ENCODE measurements at regions not wholly inside any gene's neighbourhood (a gene's known extent, or its start where the extent isn't known, plus 50 kb on each side); places are given as distances from the start of the nearest gene placed in this dataset.

DNA sequence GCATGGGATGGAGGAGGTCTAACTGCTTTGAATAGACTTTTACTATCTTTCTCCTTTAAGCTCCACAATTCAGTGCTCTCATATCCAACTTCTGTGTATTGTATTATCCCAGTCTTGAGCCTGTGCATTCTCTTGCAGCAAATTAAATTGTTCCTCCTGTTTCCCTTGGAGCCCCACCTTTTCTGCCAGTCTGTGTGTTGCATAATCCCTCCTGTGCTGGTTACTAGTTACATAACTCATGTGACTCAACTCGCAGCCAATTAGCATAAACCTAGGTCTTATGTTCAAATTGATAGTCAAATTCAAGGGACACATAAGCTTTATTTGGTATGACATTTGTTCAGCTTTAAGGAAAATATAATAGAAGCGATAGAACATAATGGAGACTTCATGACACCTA is 1863.5 kb downstream of the MRPL39 start:
- no peaks in the 10 kb centered on the region for H3K4me1 ChIP-seq (ENCODE audit: low read length)
- H4K20me1 ChIP-seq (ENCODE audit: insufficient read depth, low read length): no peaks in the 10 kb centered on the region
- TF ChIP-seq, protein P1, sequence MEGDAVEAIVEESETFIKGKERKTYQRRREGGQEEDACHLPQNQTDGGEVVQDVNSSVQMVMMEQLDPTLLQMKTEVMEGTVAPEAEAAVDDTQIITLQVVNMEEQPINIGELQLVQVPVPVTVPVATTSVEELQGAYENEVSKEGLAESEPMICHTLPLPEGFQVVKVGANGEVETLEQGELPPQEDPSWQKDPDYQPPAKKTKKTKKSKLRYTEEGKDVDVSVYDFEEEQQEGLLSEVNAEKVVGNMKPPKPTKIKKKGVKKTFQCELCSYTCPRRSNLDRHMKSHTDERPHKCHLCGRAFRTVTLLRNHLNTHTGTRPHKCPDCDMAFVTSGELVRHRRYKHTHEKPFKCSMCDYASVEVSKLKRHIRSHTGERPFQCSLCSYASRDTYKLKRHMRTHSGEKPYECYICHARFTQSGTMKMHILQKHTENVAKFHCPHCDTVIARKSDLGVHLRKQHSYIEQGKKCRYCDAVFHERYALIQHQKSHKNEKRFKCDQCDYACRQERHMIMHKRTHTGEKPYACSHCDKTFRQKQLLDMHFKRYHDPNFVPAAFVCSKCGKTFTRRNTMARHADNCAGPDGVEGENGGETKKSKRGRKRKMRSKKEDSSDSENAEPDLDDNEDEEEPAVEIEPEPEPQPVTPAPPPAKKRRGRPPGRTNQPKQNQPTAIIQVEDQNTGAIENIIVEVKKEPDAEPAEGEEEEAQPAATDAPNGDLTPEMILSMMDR (IDR thresholded peaks at IDR 0.05; ENCODE audit: low read depth, low read length): no peak
- no peak for TF ChIP-seq EZH2phosphoT487 (IDR thresholded peaks at IDR 0.05; ENCODE audit: low read depth)
- no peak overlapping the region for H3K27ac ChIP-seq (ENCODE audit: low read length)
- no peaks in the 10 kb centered on the region for H3K9me3 ChIP-seq (ENCODE audit: insufficient read depth, low read length)
- no peak overlapping the region for H2AFZ ChIP-seq (ENCODE audit: low read depth, low read length)
- no peak overlapping the region for H3K4me3 ChIP-seq (ENCODE audit: low read length)
- no peak overlapping the region for H3K4me2 ChIP-seq (ENCODE audit: low read length)
- no peaks in the 10 kb centered on the region for H3K27me3 ChIP-seq (ENCODE audit: low read depth, low read length)
- no peaks in the 10 kb centered on the region for H3K36me3 ChIP-seq (replicated peaks; ENCODE audit: low read depth, low read length)
- H3K79me2 ChIP-seq (ENCODE audit: low read length): no peaks in the 10 kb centered on the region
- no peak overlapping the region for H3K9ac ChIP-seq (ENCODE audit: low read length)

DNA sequence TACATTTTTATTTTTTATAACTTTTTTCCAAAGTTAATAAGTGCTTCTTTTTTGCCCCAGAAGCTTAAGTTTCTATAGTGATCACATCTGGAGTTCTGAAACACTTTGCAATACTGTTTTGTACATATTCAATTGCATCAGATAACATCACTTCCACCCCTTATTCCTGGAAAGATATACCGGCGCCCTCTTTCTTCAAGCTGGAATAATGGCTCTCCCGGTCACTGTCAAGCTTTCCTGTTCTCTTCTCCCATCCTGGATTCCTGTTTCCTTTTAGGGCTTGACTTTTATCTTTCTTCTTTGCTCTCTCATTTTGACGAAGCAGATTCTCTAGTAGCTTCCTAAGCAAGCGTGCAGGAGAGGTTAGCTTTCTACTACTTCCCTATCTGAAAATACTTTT is 1866.8 kb downstream of the MRPL39 start:
- Histone ChIP-seq H3K79me2 (ENCODE audit: low read length) (no peaks in the 10 kb centered on the region), H3K36me3 (replicated peaks; ENCODE audit: low read depth, low read length) (no peaks in the 10 kb centered on the region), H3K4me1 (ENCODE audit: low read length) (no peaks in the 10 kb centered on the region)

DNA sequence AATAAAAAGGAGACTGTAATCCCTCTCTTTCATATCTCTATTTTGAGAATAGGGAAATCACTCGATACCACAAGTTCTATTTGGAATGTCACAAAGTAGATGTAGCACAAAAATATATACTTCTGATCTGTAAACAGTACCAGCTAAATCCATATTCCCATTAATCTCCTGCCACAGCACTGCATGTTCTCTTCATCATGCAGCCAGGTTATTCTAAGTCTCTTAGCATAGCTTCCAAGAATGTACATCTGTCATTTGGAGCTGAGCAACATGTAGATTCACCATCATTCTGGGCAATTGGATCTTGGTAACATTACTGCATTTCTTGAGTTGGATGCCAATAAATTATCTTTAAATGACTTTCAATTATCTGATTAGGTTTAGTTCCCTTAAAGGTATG is 1874.5 kb downstream of the MRPL39 start:
- Histone ChIP-seq H4K20me1 (ENCODE audit: insufficient read depth, low read length) (no peaks in the 10 kb centered on the region), H3K27ac (ENCODE audit: low read length) (no peak overlapping the region), H3K4me1 (ENCODE audit: low read length) (no peaks in the 10 kb centered on the region), H3K36me3 (replicated peaks; ENCODE audit: low read depth, low read length) (no peaks in the 10 kb centered on the region), H2AFZ (ENCODE audit: low read depth, low read length) (no peak overlapping the region), H3K9ac (ENCODE audit: low read length) (no peak overlapping the region), H3K4me3 (ENCODE audit: low read length) (no peak overlapping the region), H3K9me3 (ENCODE audit: insufficient read depth, low read length) (no peaks in the 10 kb centered on the region), H3K79me2 (ENCODE audit: low read length) (no peaks in the 10 kb centered on the region), H3K4me2 (ENCODE audit: low read length) (no peak overlapping the region), H3K27me3 (ENCODE audit: low read depth, low read length) (no peaks in the 10 kb centered on the region)
- TF ChIP-seq EZH2phosphoT487 (IDR thresholded peaks at IDR 0.05; ENCODE audit: low read depth): no peak
- TF ChIP-seq, protein P1 (IDR thresholded peaks at IDR 0.05; ENCODE audit: low read depth, low read length): no peak

More for the DNA sequence above, 1866.8 kb downstream of the MRPL39 start:
- Histone ChIP-seq H3K9me3 (ENCODE audit: insufficient read depth, low read length) (no peaks in the 10 kb centered on the region), H3K9ac (ENCODE audit: low read length) (no peak overlapping the region), H4K20me1 (ENCODE audit: insufficient read depth, low read length) (no peaks in the 10 kb centered on the region), H3K27ac (ENCODE audit: low read length) (no peak overlapping the region), H3K27me3 (ENCODE audit: low read depth, low read length) (no peaks in the 10 kb centered on the region), H3K4me3 (ENCODE audit: low read length) (no peak overlapping the region), H3K4me2 (ENCODE audit: low read length) (no peak overlapping the region), H2AFZ (ENCODE audit: low read depth, low read length) (no peak overlapping the region)
- no peak for TF ChIP-seq EZH2phosphoT487 (IDR thresholded peaks at IDR 0.05; ENCODE audit: low read depth)
- TF ChIP-seq, protein P1 (IDR thresholded peaks at IDR 0.05; ENCODE audit: low read depth, low read length): no peak

DNA sequence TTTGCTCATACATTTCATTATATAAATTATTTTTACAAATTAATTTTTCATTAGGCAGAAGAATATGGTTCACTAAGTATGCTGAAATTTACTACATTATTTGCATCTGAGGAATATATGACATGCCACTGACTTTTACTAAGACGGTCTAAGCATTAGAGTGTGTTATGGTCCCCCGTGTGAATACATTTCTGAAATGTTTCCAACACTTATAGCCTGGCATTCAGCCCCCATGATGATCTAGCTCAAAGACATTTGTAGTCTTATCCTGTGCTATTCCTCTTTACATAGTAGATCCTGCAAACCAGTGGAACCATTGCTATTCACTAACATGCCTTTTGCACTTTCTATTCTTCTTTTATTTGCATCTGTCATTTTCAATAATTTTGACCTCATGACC is 1878.0 kb downstream of the MRPL39 start:
- no peaks in the 10 kb centered on the region for H4K20me1 ChIP-seq (ENCODE audit: insufficient read depth, low read length)
- no peaks in the 10 kb centered on the region for H3K27me3 ChIP-seq (ENCODE audit: low read depth, low read length)
- no peak overlapping the region for H3K4me3 ChIP-seq (ENCODE audit: low read length)
- no peaks in the 10 kb centered on the region for H3K9me3 ChIP-seq (ENCODE audit: insufficient read depth, low read length)
- no peaks in the 10 kb centered on the region for H3K4me1 ChIP-seq (ENCODE audit: low read length)
- H3K36me3 ChIP-seq (replicated peaks; ENCODE audit: low read depth, low read length): no peaks in the 10 kb centered on the region
- no peak overlapping the region for H2AFZ ChIP-seq (ENCODE audit: low read depth, low read length)
- H3K79me2 ChIP-seq (ENCODE audit: low read length): no peaks in the 10 kb centered on the region
- H3K27ac ChIP-seq (ENCODE audit: low read length): no peak overlapping the region
- no peak for TF ChIP-seq EZH2phosphoT487 (IDR thresholded peaks at IDR 0.05; ENCODE audit: low read depth)
- H3K9ac ChIP-seq (ENCODE audit: low read length): no peak overlapping the region
- no peak overlapping the region for H3K4me2 ChIP-seq (ENCODE audit: low read length)

DNA sequence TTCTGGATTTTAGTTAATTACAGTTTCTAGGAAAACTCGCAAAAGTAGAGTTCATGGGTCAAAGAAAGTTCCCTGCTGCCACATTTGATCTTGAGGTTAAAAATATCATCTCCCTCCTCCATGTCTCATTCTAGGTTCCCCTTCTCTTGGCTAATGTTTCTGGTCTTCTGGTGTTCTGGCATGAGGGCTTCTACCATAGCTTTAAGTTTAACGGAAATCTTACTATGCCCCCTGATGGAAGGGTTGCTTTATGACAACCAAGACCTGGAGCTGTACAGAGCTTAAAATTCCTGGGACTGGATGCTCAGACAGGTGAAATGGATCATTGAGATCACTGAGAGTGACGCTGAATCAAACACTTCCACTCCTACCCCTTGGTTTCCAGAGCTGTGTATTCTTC is 1881.7 kb downstream of the MRPL39 start:
- no peaks in the 10 kb centered on the region for H3K79me2 ChIP-seq (ENCODE audit: low read length)
- no peaks in the 10 kb centered on the region for H4K20me1 ChIP-seq (ENCODE audit: insufficient read depth, low read length)
- H3K4me1 ChIP-seq (ENCODE audit: low read length): no peaks in the 10 kb centered on the region
- H3K4me2 ChIP-seq (ENCODE audit: low read length): no peak overlapping the region
- H2AFZ ChIP-seq (ENCODE audit: low read depth, low read length): no peak overlapping the region
- TF ChIP-seq, protein P1 (IDR thresholded peaks at IDR 0.05; ENCODE audit: low read depth, low read length): peak; percentile 9; the same call in 1 of the 2 replicates
- TF ChIP-seq EZH2phosphoT487 (IDR thresholded peaks at IDR 0.05; ENCODE audit: low read depth): no peak
- no peak overlapping the region for H3K9ac ChIP-seq (ENCODE audit: low read length)
- no peak overlapping the region for H3K27ac ChIP-seq (ENCODE audit: low read length)
- H3K27me3 ChIP-seq (ENCODE audit: low read depth, low read length): no peaks in the 10 kb centered on the region
- no peaks in the 10 kb centered on the region for H3K9me3 ChIP-seq (ENCODE audit: insufficient read depth, low read length)
- H3K36me3 ChIP-seq (replicated peaks; ENCODE audit: low read depth, low read length): no peaks in the 10 kb centered on the region
- no peak overlapping the region for H3K4me3 ChIP-seq (ENCODE audit: low read length)

Data from OCI-LY3 (cell line).